HepG2 (cell line): ENCODE measurements at regions not wholly inside any gene's neighbourhood (a gene's known extent, or its start where the extent isn't known, plus 50 kb on each side); places are given as distances from the start of the nearest gene placed in this dataset.

Experiments
- ATAC-seq: fragments of 200-7000 bp; cut with Tn5 transposase; 3 replicates; pipeline ENCODE4 v1.9.1; 2020; ENCODE audit warnings: mild to moderate bottlenecking, moderate library complexity
- BruUV-seq: library from RNA; stranded (reverse); fragments of 400-500 nt; replicated peaks from 2 replicates; lab custom pipeline; 2021; lab: Mats Ljungman, UMichigan
- CTCF ChIA-PET: fragments of 300-600 bp; formaldehyde crosslinking; extraction: SDS; loops from one replicate; lab custom pipeline; 2021; ENCODE audit warnings: low total read pairs, inconsistent platforms, low intra/inter-chr PET ratio; lab: Yijun Ruan, JAX
- POLR2A ChIA-PET: fragments of 350-600 bp; sonication (Branson Sonifier 250); formaldehyde crosslinking; loops from one replicate; lab custom pipeline; 2020; ENCODE audit warnings: antibody characterized with exemption, inconsistent platforms; lab: Yijun Ruan, JAX
- DNase-seq: peaks from one replicate; pipeline ENCODE4 v3.0.0-alpha.2; 2015; ENCODE audit warnings: low spot score
- FAIRE-seq: peaks from 3 replicates; lab custom pipeline; 2011; peaks lifted over from hg19 to GRCh38; lab: Jason Lieb, UNC
- H2AFZ ChIP-seq: one replicate; pipeline ENCODE4 v1.6.1; 2011; ENCODE audit warnings: low read length, inconsistent platforms
- H3K27ac ChIP-seq: fragments of 300-600 bp; 3 replicates; pipeline ENCODE4 v1.8.0; 2011; ENCODE audit warnings: mixed run types, mild to moderate bottlenecking, mixed read lengths, low read length, inconsistent platforms; ENCODE audit not compliant: insufficient read depth; ENCODE audit errors: extremely low read length
- H3K27me3 ChIP-seq, 2 experiments: fragments of 200-600 bp in 1 of 2; 2 replicates in 1 of 2; 3 replicates in 1 of 2; pipeline versions ENCODE4 v1.6.0 to v1.8.0; 2011; ENCODE audit warnings: low read length in 2 of 2, mild to moderate bottlenecking in 2 of 2, moderate library complexity in 2 of 2, inconsistent platforms in 1 of 2; ENCODE audit not compliant: insufficient read depth in 2 of 2, control insufficient read depth in 1 of 2
- H3K36me3 ChIP-seq, 2 experiments: fragments of 200-600 bp in 1 of 2; replicated peaks in 1 of 2; 2 replicates in 1 of 2; 3 replicates in 1 of 2; pipeline versions ENCODE4 v1.5.1 to v1.8.0; 2011; ENCODE audit warnings: low read length in 2 of 2, inconsistent platforms in 1 of 2; ENCODE audit not compliant: insufficient read depth in 2 of 2, control insufficient read depth in 1 of 2
- H3K4me1 ChIP-seq: 2 replicates; pipeline ENCODE4 v1.5.1; 2012; ENCODE audit warnings: low read length, inconsistent platforms; ENCODE audit not compliant: insufficient read depth
- H3K4me2 ChIP-seq: 2 replicates; pipeline ENCODE4 v1.6.0; 2011; ENCODE audit warnings: low read depth, low read length, inconsistent platforms
- H3K4me3 ChIP-seq, 3 experiments: fragments of 200-600 bp in 1 of 3; sonication (generic), shearing (Covaris generic) in 1 of 3; replicated peaks in 1 of 3; 2 replicates each; pipeline ENCODE4 v1.5.1; 2011 to 2016; ENCODE audit warnings: low read length in 3 of 3, inconsistent platforms in 2 of 3, low read depth in 2 of 3, mild to moderate bottlenecking in 2 of 3, control low read depth in 1 of 3, mixed read lengths in 1 of 3; ENCODE audit not compliant: insufficient read depth in 1 of 3
- H3K79me2 ChIP-seq: one replicate; pipeline ENCODE4 v1.6.1; 2011; ENCODE audit warnings: low read length, inconsistent platforms; ENCODE audit not compliant: insufficient read depth
- H3K9ac ChIP-seq: 2 replicates; pipeline ENCODE4 v1.6.0; 2011; ENCODE audit warnings: mild to moderate bottlenecking, low read depth, low read length, inconsistent platforms; ENCODE audit not compliant: insufficient read depth
- H3K9me3 ChIP-seq: 2 replicates; pipeline ENCODE4 v1.5.1; 2012; ENCODE audit warnings: mild to moderate bottlenecking, low read length
- H4K20me1 ChIP-seq: 2 replicates; pipeline ENCODE4 v1.6.0; 2011; ENCODE audit warnings: inconsistent platforms, mild to moderate bottlenecking, low read length, moderate library complexity; ENCODE audit not compliant: insufficient read depth
- CEBPB ChIP-seq: IDR thresholded peaks from 2 replicates; pipeline ENCODE4 v1.6.1; 2011; ENCODE audit warnings: low read depth, low read length, improper control_type of control experiment, borderline replicate concordance
- FOSL2 ChIP-seq: sonication (generic); formaldehyde crosslinking; IDR thresholded peaks from 2 replicates; pipeline ENCODE4 v1.4.0; 2020; ENCODE audit warnings: missing genetic modification reagents
- FOXC1 ChIP-seq: sonication (generic); formaldehyde crosslinking; IDR thresholded peaks from 2 replicates; pipeline ENCODE4 v1.8.0; 2022; ENCODE audit warnings: mild to moderate bottlenecking, missing genetic modification reagents, borderline replicate concordance
- GATAD2A ChIP-seq: IDR thresholded peaks from 2 replicates; pipeline ENCODE4 v1.6.1; 2016
- HMGA1 ChIP-seq: sonication (generic); formaldehyde crosslinking; conservative IDR thresholded peaks from 2 replicates; pipeline ENCODE4 v1.4.0; 2020; ENCODE audit warnings: missing genetic modification reagents
- HNF4A ChIP-seq: sonication (generic); formaldehyde crosslinking; IDR thresholded peaks from 2 replicates; pipeline ENCODE4 v1.4.0; 2020; ENCODE audit warnings: missing genetic modification reagents
- NONO ChIP-seq, 2 experiments: fragments of 450-650 bp in 1 of 2; sonication (generic) in 1 of 2; formaldehyde crosslinking in 1 of 2; IDR thresholded peaks in 1 of 2; conservative IDR thresholded peaks in 1 of 2; 2 replicates each; pipeline versions ENCODE4 v1.6.1 to v1.8.0; 2017 to 2022; ENCODE audit warnings: mild to moderate bottlenecking in 1 of 2, missing genetic modification reagents in 1 of 2, moderate library complexity in 1 of 2
- NR2F1 ChIP-seq, 2 experiments: fragments of 450-650 bp in 1 of 2; formaldehyde crosslinking in 1 of 2; IDR thresholded peaks; 2 replicates each; pipeline versions ENCODE4 v1.5.0 to v1.6.1; 2016 to 2020; ENCODE audit warnings: mild to moderate bottlenecking in 1 of 2, missing compliant biosample characterization in 1 of 2, missing genetic modification reagents in 1 of 2, moderate library complexity in 1 of 2
- NR2F6 ChIP-seq, 2 experiments: IDR thresholded peaks; 2 replicates each; pipeline ENCODE4 v1.6.1; 2016; ENCODE audit warnings: antibody characterized with exemption in 1 of 2, mild to moderate bottlenecking in 1 of 2
- RARA ChIP-seq: IDR thresholded peaks from 2 replicates; pipeline ENCODE4 v1.6.1; 2016; ENCODE audit warnings: missing genetic modification reagents, missing compliant biosample characterization
- REXO4 ChIP-seq: sonication (generic); formaldehyde crosslinking; IDR thresholded peaks from 2 replicates; pipeline ENCODE4 v1.8.0; 2022; ENCODE audit warnings: missing genetic modification reagents, mild to moderate bottlenecking, borderline replicate concordance
- TEAD3 ChIP-seq: optimal IDR thresholded peaks from 2 replicates; pipeline ENCODE3; 2016; ENCODE audit warnings: borderline replicate concordance
- TOE1 ChIP-seq: sonication (generic); formaldehyde crosslinking; IDR thresholded peaks from 2 replicates; pipeline ENCODE4 v1.4.0; 2020; ENCODE audit warnings: mild to moderate bottlenecking, missing genetic modification reagents
- ZBTB20 ChIP-seq: sonication (generic); formaldehyde crosslinking; IDR thresholded peaks from 2 replicates; pipeline ENCODE4 v1.8.1; 2023; ENCODE audit warnings: missing genetic modification reagents, low read depth, mild to moderate bottlenecking, borderline replicate concordance
- ZBTB4 ChIP-seq: sonication (generic); formaldehyde crosslinking; IDR thresholded peaks from 2 replicates; pipeline ENCODE4 v1.4.0; 2020; ENCODE audit warnings: missing genetic modification reagents, mild to moderate bottlenecking, borderline replicate concordance
- ZIK1 ChIP-seq: sonication (generic); formaldehyde crosslinking; IDR thresholded peaks from 2 replicates; pipeline ENCODE4 v1.5.0; 2020; ENCODE audit warnings: mild to moderate bottlenecking, low read depth, missing genetic modification reagents, borderline replicate concordance
- ZNF709 ChIP-seq: sonication (generic); formaldehyde crosslinking; IDR thresholded peaks from 2 replicates; pipeline ENCODE4 v1.5.0; 2020; ENCODE audit warnings: mild to moderate bottlenecking, missing genetic modification reagents
- WGBS: methylation state at CpG from one replicate; pipeline ENCODE4 v1.1.6; 2017; ENCODE audit warnings: low lambda C conversion rate; 5-methylcytosine and 5-hydroxymethylcytosine counted together
- in situ Hi-C: cut with HindIII; loops from 2 replicates; pipeline ENCODE4 v1.10.0; 2017; ENCODE audit warnings: low pct_unique_long_range_greater_than_20kb; ENCODE audit not compliant: extremely low pct_ligation_motif_present
- intact Hi-C: fragments of 100-400 bp; cut with micrococcal nuclease; formaldehyde crosslinking; loops from one replicate; pipeline ENCODE4 v1.10.0; 2022; ENCODE audit not compliant: unreplicated experiment

DNA sequence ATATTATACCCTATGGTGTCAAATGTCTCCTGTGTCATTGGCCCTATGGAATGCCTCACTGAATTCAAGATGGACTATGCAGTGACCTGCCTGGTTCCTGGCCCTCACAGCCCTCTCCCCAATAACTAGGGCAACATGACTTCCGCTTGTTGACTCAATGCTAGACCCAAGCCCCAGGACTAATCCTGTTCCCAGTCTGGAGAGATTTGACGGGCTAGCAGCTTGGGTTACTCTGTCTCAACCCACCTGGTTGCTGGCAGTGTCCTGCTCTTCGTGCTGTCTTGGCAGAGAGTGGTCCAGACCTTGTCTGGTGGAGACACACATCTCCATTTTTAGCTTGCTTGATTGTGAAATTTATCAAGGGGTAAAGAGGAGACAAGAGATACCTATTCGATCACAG is 135.8 kb upstream of the HES1 start:
- no peak overlapping the region for H3K4me3 ChIP-seq
- intact Hi-C loops, result no loop called here
- no peak for TF ChIP-seq HMGA1 (CRISPR knock-in tag)
- TF ChIP-seq CEBPB, result 0 out of 2 replicates have a peak, but pooled peaks have one; percentile 2
- no TSS peak for BruUV-seq
- DNase-seq (no peak), FAIRE-seq (no peak), ATAC-seq (no peak)
- peaks cover 0 to 6% of the 10 kb centered on the region in 2 experiments; a peak in 1 of 5 replicates for H3K27me3 ChIP-seq
- POLR2A ChIA-PET, result no interaction called here
- peaks cover 37% of the 10 kb centered on the region for H3K4me1 ChIP-seq
- H3K27ac ChIP-seq, result no peak overlapping the region
- H3K4me2 ChIP-seq, result no peak overlapping the region
- no peaks in the 10 kb centered on the region for H3K9me3 ChIP-seq
- WGBS, result 80% methylated on average over 4 of the region's 4 CpGs
- CTCF ChIA-PET, result no interaction called here
- in situ Hi-C loops, result no loop called here
- no peaks in the 10 kb centered on the region for H3K36me3 ChIP-seq
- H3K79me2 ChIP-seq, result no peaks in the 10 kb centered on the region
- H2AFZ ChIP-seq, result no peak overlapping the region
- H3K9ac ChIP-seq, result no peak overlapping the region
- H4K20me1 ChIP-seq, result no peaks in the 10 kb centered on the region

- H2AFZ ChIP-seq, result no peak overlapping the region
- no peaks in the 10 kb centered on the region for H4K20me1 ChIP-seq
- no peak overlapping the region for H3K9ac ChIP-seq
- no peak overlapping the region for H3K4me3 ChIP-seq
- DNase-seq (peak; percentile 12), FAIRE-seq (no peak), ATAC-seq (no peak)
- 11% methylated on average over 4 of the region's 4 CpGs for WGBS
- BruUV-seq, result no TSS peak
- H3K27me3 ChIP-seq, result peaks cover 0 to 6% of the 10 kb centered on the region in 2 experiments; a peak in 1 of 5 replicates
- intact Hi-C loops, result no loop called here
- H3K36me3 ChIP-seq, result no peaks in the 10 kb centered on the region
- ChIA-PET CTCF (no interaction called here), POLR2A (no interaction called here)
- H3K27ac ChIP-seq, result no peak overlapping the region
- no peaks in the 10 kb centered on the region for H3K9me3 ChIP-seq
- H3K4me1 ChIP-seq, result peaks cover 43% of the 10 kb centered on the region
- no peak overlapping the region for H3K4me2 ChIP-seq
- in situ Hi-C loops, result no loop called here
- no peaks in the 10 kb centered on the region for H3K79me2 ChIP-seq
- TF ChIP-seq ZNF709 (CRISPR knock-in tag) (no peak), ZIK1 (CRISPR knock-in tag) (no peak), FOXC1 (CRISPR knock-in tag) (no peak), REXO4 (CRISPR knock-in tag) (no peak), ZBTB20 (CRISPR knock-in tag) (no peak), TOE1 (CRISPR knock-in tag) (no peak), NR2F1 (CRISPR knock-in tag; IDR thresholded peaks at IDR 0.05) (peak; percentile 58 to 64; a peak in 3 of 4 replicates), FOSL2 (CRISPR knock-in tag) (peak; percentile 23; the same call in 1 of the 2 replicates), TEAD3 (CRISPR knock-in tag) (peak; percentile 50), RARA (CRISPR knock-in tag) (peak; percentile 90), NONO (IDR thresholded peaks at IDR 0.05) (no peak), NONO (CRISPR knock-in tag; conservative IDR thresholded peaks at IDR 0.05) (no peak), HNF4A (CRISPR knock-in tag) (peak; percentile 66), GATAD2A (peak; percentile 15; the same call in 1 of the 2 replicates), ZBTB4 (CRISPR knock-in tag) (no peak), NR2F6 (IDR thresholded peaks at IDR 0.05) (peak; percentile 57), NR2F6 (CRISPR knock-in tag; IDR thresholded peaks at IDR 0.05) (peak; percentile 69)
Observed at GRCh38 chr3:194000712-194001111, 135.2 kb upstream of the HES1 start.
